ENCODE measurements at regions not wholly inside any gene's neighbourhood (a gene's known extent, or its start where the extent isn't known, plus 50 kb on each side); places are given as distances from the start of the nearest gene placed in this dataset.

- no peak overlapping the region for H3K4me3 ChIP-seq
- H4K20me1 ChIP-seq (ENCODE audit: low read depth): no peaks in the 10 kb centered on the region
- no peak overlapping the region for H3K4me3 Mint-ChIP-seq
These were observed 157.9 kb upstream of the C11orf87 start for GRCh38 chr11:109264128-109264527.

GRCh38 chr11:109267293-109268095 lies 154.5 kb upstream of the C11orf87 start:
- H3F3A ChIP-seq (ENCODE audit: low read depth): no peaks in the 10 kb centered on the region
- TF ChIP-seq EZH2phosphoT487 (IDR thresholded peaks at IDR 0.05): no peak
- TF ChIP-seq CTCF (IDR thresholded peaks at IDR 0.05): no peak
- no peak for TF ChIP-seq EZH2 (IDR thresholded peaks at IDR 0.05)
- H3K4me2 ChIP-seq: no peak overlapping the region
- H2AFZ ChIP-seq (replicated peaks): no peak overlapping the region
- H3K36me3 Mint-ChIP-seq: peaks cover 2% of the 10 kb centered on the region
- H3K27me3 ChIP-seq: no peaks in the 10 kb centered on the region
- no peaks in the 10 kb centered on the region for H3K79me2 ChIP-seq (ENCODE audit: low read depth)
- no peak overlapping the region for H3K4me3 Mint-ChIP-seq
- H3K9me3 ChIP-seq (ENCODE audit: low read depth): peaks cover 4% of the 10 kb centered on the region
- no peaks in the 10 kb centered on the region for H3K36me3 ChIP-seq
- H3K4me3 ChIP-seq: no peak overlapping the region
- H3K9ac ChIP-seq: no peak overlapping the region
- H3K27ac Mint-ChIP-seq: no peak overlapping the region
- no peak overlapping the region for H3K27ac ChIP-seq
- no peaks in the 10 kb centered on the region for H3K4me1 ChIP-seq
- peaks cover 21% of the 10 kb centered on the region for H3K9me3 Mint-ChIP-seq
- no peaks in the 10 kb centered on the region for H4K20me1 ChIP-seq (ENCODE audit: low read depth)
- no peak for DNase-seq (ENCODE audit: low spot score)
- no peaks in the 10 kb centered on the region for H3K27me3 Mint-ChIP-seq (ENCODE audit: insufficient read depth, low read depth)
- no peaks in the 10 kb centered on the region for H3K4me1 Mint-ChIP-seq

More at GRCh38 chr11:109264128-109264527, 157.9 kb upstream of the C11orf87 start:
- H3K36me3 Mint-ChIP-seq: peaks cover 2% of the 10 kb centered on the region
- no peak overlapping the region for H3K4me2 ChIP-seq
- no peaks in the 10 kb centered on the region for H3K36me3 ChIP-seq
- H3K9me3 ChIP-seq (ENCODE audit: low read depth): peaks cover 10% of the 10 kb centered on the region
- H3K4me1 Mint-ChIP-seq: no peaks in the 10 kb centered on the region
- H3K9ac ChIP-seq: no peak overlapping the region
- peaks cover 22% of the 10 kb centered on the region for H3K9me3 Mint-ChIP-seq
- H3F3A ChIP-seq (ENCODE audit: low read depth): no peaks in the 10 kb centered on the region
- H3K27me3 Mint-ChIP-seq (ENCODE audit: insufficient read depth, low read depth): no peaks in the 10 kb centered on the region
- no peak overlapping the region for H3K27ac ChIP-seq
- no peak overlapping the region for H3K27ac Mint-ChIP-seq
- DNase-seq (ENCODE audit: low spot score): no peak
- no peaks in the 10 kb centered on the region for H3K79me2 ChIP-seq (ENCODE audit: low read depth)
- no peak for TF ChIP-seq EZH2phosphoT487 (IDR thresholded peaks at IDR 0.05)
- no peak for TF ChIP-seq EZH2 (IDR thresholded peaks at IDR 0.05)
- no peak for TF ChIP-seq CTCF (IDR thresholded peaks at IDR 0.05)
- H2AFZ ChIP-seq (replicated peaks): no peak overlapping the region
- H3K4me1 ChIP-seq: no peaks in the 10 kb centered on the region
- no peaks in the 10 kb centered on the region for H3K27me3 ChIP-seq

- no peak for TF ChIP-seq EZH2 (IDR thresholded peaks at IDR 0.05)
- no peak for TF ChIP-seq CTCF (IDR thresholded peaks at IDR 0.05)
- no peak for TF ChIP-seq EZH2phosphoT487 (IDR thresholded peaks at IDR 0.05)
- Histone ChIP-seq H3K4me1 (peaks cover 8% of the 10 kb centered on the region), H3K36me3 (no peaks in the 10 kb centered on the region), H3K4me2 (no peak overlapping the region), H2AFZ (replicated peaks) (peak overlapping the region; percentile 89), H3K4me3 (no peak overlapping the region), H4K20me1 (ENCODE audit: low read depth) (no peaks in the 10 kb centered on the region), H3F3A (ENCODE audit: low read depth) (no peaks in the 10 kb centered on the region), H3K27ac (no peak overlapping the region), H3K9me3 (ENCODE audit: low read depth) (no peaks in the 10 kb centered on the region), H3K9ac (no peak overlapping the region), H3K79me2 (ENCODE audit: low read depth) (no peaks in the 10 kb centered on the region), H3K27me3 (no peaks in the 10 kb centered on the region)
- DNase-seq (ENCODE audit: low spot score): peak; percentile 6
- no peaks in the 10 kb centered on the region for H3K27me3 Mint-ChIP-seq (ENCODE audit: insufficient read depth, low read depth)
- H3K4me3 Mint-ChIP-seq: no peak overlapping the region
- peaks cover 21% of the 10 kb centered on the region for H3K9me3 Mint-ChIP-seq
- H3K36me3 Mint-ChIP-seq: peaks cover 5% of the 10 kb centered on the region
- H3K4me1 Mint-ChIP-seq: peaks cover 10% of the 10 kb centered on the region
- H3K27ac Mint-ChIP-seq: peak overlapping the region; percentile 38
These were observed 146.1 kb upstream of the C11orf87 start for GRCh38 chr11:109275931-109276330.

Data from neural progenitor cell (in vitro differentiated cells).